ENCODE measurements at regions not wholly inside any gene's neighbourhood (a gene's known extent, or its start where the extent isn't known, plus 50 kb on each side); places are given as distances from the start of the nearest gene placed in this dataset.

DNA sequence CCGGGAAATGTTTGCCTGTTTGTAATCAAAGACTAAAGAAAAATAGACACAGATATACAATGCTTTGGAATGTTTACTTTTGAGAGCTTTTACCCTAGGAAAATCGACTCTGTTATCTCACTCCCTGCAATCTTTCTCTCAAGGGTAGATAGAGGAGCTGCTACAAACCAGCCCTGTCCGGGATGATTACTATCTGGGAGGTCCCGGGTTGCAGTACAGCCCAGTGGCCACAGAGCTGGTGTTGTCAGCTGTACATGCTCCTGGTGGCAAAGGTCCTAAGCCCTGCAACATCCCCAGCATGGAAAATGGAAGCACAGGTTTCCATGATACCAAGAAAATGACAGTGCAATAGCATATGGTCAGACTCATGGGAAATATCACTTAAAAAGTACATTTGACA is 570.5 kb upstream of the SOX11 start:
- H3K9ac ChIP-seq (ENCODE audit: insufficient read depth, low read depth, low read length): no peak overlapping the region
- H4K20me1 ChIP-seq (ENCODE audit: insufficient read depth, low read length): no peaks in the 10 kb centered on the region
- no peak overlapping the region for H3K4me2 ChIP-seq (ENCODE audit: low read depth, low read length)
- H3K27me3 ChIP-seq (ENCODE audit: control insufficient read depth in 1 of 2, insufficient read depth in 2 of 2, low read length in 2 of 2): no peaks in the 10 kb centered on the region
- WGBS (ENCODE audit: low lambda C conversion rate): 3% methylated on average over 4 of the region's 4 CpGs
- H2AFZ ChIP-seq (ENCODE audit: low read length): no peak overlapping the region
- H3K4me3 ChIP-seq (replicated peaks in 1 of 3; ENCODE audit: insufficient read depth in 1 of 3, low read depth in 2 of 3, low read length in 3 of 3): no peak overlapping the region
- no peaks in the 10 kb centered on the region for H3K4me1 ChIP-seq (ENCODE audit: insufficient read depth, low read length)
- ATAC-seq (peak; percentile 75), FAIRE-seq (no peak), DNase-seq (ENCODE audit: low spot score) (no peak)
- BruUV-seq (replicated peaks): no TSS peak
- CTCF ChIA-PET (ENCODE audit: low intra/inter-chr PET ratio, low total read pairs): no interaction called here
- H3K27ac ChIP-seq (ENCODE audit: extremely low read length, insufficient read depth, low read length): no peak overlapping the region
- H3K79me2 ChIP-seq (ENCODE audit: insufficient read depth, low read length): no peaks in the 10 kb centered on the region
- in situ Hi-C loops (cut with HindIII; ENCODE audit: extremely low pct_ligation_motif_present, low pct_unique_long_range_greater_than_20kb): no loop called here
- H3K9me3 ChIP-seq (ENCODE audit: low read length): peaks cover 92% of the 10 kb centered on the region
- POLR2A ChIA-PET: no interaction called here
- no peaks in the 10 kb centered on the region for H3K36me3 ChIP-seq (replicated peaks in 1 of 2; ENCODE audit: control insufficient read depth in 1 of 2, insufficient read depth in 2 of 2, low read length in 2 of 2)
- intact Hi-C loops (cut with micrococcal nuclease; ENCODE audit: unreplicated experiment): no loop called here
- TF ChIP-seq, protein P1, sequence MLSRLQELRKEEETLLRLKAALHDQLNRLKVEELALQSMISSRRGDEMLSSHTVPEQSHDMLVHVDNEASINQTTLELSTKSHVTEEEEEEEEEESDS (CRISPR knock-in tag; IDR thresholded peaks at IDR 0.05; ENCODE audit: borderline replicate concordance): no peak
- no peak for TF ChIP-seq MIXL1 (CRISPR knock-in tag; IDR thresholded peaks at IDR 0.05)
- TF ChIP-seq FOXK1 (CRISPR knock-in tag; IDR thresholded peaks at IDR 0.05; ENCODE audit: borderline replicate concordance, low read depth): no peak
- no peak for TF ChIP-seq ZNF468 (CRISPR knock-in tag; IDR thresholded peaks at IDR 0.05)
- TF ChIP-seq ZNF367 (CRISPR knock-in tag; IDR thresholded peaks at IDR 0.05; ENCODE audit: borderline replicate concordance): no peak
- TF ChIP-seq, protein P2, sequence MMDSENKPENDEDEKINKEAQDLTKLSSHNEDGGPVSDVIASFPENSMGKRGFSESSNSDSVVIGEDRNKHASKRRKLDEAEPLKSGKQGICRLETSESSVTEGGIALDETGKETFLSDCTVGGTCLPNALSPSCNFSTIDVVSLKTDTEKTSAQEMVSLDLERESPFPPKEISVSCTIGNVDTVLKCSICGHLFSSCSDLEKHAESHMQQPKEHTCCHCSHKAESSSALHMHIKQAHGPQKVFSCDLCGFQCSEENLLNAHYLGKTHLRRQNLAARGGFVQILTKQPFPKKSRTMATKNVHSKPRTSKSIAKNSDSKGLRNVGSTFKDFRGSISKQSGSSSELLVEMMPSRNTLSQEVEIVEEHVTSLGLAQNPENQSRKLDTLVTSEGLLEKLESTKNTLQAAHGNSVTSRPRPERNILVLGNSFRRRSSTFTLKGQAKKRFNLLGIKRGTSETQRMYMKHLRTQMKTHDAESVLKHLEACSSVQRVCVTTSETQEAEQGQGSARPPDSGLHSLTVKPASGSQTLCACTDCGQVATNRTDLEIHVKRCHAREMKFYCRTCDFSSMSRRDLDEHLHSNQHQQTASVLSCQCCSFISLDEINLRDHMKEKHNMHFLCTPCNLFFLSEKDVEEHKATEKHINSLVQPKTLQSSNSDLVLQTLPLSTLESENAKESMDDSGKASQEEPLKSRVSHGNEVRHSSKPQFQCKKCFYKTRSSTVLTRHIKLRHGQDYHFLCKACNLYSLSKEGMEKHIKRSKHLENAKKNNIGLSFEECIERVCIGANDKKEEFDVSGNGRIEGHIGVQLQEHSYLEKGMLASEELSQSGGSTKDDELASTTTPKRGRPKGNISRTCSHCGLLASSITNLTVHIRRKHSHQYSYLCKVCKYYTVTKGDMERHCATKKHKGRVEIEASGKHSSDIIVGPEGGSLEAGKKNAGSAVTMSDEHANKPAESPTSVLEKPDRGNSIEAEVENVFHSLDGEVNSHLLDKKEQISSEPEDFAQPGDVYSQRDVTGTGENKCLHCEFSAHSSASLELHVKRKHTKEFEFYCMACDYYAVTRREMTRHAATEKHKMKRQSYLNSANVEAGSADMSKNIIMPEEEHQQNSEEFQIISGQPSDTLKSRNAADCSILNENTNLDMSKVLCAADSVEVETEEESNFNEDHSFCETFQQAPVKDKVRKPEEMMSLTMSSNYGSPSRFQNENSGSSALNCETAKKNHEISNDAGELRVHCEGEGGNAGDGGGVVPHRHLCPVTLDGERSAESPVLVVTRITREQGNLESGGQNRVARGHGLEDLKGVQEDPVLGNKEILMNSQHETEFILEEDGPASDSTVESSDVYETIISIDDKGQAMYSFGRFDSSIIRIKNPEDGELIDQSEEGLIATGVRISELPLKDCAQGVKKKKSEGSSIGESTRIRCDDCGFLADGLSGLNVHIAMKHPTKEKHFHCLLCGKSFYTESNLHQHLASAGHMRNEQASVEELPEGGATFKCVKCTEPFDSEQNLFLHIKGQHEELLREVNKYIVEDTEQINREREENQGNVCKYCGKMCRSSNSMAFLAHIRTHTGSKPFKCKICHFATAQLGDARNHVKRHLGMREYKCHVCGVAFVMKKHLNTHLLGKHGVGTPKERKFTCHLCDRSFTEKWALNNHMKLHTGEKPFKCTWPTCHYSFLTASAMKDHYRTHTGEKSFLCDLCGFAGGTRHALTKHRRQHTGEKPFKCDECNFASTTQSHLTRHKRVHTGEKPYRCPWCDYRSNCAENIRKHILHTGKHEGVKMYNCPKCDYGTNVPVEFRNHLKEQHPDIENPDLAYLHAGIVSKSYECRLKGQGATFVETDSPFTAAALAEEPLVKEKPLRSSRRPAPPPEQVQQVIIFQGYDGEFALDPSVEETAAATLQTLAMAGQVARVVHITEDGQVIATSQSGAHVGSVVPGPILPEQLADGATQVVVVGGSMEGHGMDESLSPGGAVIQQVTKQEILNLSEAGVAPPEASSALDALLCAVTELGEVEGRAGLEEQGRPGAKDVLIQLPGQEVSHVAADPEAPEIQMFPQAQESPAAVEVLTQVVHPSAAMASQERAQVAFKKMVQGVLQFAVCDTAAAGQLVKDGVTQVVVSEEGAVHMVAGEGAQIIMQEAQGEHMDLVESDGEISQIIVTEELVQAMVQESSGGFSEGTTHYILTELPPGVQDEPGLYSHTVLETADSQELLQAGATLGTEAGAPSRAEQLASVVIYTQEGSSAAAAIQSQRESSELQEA (CRISPR knock-in tag; IDR thresholded peaks at IDR 0.05; ENCODE audit: not compliant biosample characterization): no peak
- TF ChIP-seq, protein P3, sequence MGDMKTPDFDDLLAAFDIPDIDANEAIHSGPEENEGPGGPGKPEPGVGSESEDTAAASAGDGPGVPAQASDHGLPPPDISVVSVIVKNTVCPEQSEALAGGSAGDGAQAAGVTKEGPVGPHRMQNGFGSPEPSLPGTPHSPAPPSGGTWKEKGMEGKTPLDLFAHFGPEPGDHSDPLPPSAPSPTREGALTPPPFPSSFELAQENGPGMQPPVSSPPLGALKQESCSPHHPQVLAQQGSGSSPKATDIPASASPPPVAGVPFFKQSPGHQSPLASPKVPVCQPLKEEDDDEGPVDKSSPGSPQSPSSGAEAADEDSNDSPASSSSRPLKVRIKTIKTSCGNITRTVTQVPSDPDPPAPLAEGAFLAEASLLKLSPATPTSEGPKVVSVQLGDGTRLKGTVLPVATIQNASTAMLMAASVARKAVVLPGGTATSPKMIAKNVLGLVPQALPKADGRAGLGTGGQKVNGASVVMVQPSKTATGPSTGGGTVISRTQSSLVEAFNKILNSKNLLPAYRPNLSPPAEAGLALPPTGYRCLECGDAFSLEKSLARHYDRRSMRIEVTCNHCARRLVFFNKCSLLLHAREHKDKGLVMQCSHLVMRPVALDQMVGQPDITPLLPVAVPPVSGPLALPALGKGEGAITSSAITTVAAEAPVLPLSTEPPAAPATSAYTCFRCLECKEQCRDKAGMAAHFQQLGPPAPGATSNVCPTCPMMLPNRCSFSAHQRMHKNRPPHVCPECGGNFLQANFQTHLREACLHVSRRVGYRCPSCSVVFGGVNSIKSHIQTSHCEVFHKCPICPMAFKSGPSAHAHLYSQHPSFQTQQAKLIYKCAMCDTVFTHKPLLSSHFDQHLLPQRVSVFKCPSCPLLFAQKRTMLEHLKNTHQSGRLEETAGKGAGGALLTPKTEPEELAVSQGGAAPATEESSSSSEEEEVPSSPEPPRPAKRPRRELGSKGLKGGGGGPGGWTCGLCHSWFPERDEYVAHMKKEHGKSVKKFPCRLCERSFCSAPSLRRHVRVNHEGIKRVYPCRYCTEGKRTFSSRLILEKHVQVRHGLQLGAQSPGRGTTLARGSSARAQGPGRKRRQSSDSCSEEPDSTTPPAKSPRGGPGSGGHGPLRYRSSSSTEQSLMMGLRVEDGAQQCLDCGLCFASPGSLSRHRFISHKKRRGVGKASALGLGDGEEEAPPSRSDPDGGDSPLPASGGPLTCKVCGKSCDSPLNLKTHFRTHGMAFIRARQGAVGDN (CRISPR knock-in tag; IDR thresholded peaks at IDR 0.05): no peak
- no peak for TF ChIP-seq ZNF224 (CRISPR knock-in tag; IDR thresholded peaks at IDR 0.05)
- TF ChIP-seq, protein P4, sequence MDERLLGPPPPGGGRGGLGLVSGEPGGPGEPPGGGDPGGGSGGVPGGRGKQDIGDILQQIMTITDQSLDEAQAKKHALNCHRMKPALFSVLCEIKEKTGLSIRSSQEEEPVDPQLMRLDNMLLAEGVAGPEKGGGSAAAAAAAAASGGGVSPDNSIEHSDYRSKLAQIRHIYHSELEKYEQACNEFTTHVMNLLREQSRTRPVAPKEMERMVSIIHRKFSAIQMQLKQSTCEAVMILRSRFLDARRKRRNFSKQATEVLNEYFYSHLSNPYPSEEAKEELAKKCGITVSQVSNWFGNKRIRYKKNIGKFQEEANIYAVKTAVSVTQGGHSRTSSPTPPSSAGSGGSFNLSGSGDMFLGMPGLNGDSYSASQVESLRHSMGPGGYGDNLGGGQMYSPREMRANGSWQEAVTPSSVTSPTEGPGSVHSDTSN (CRISPR knock-in tag; IDR thresholded peaks at IDR 0.05): no peak
- TF ChIP-seq ZBTB8A (CRISPR knock-in tag; IDR thresholded peaks at IDR 0.05; ENCODE audit: borderline replicate concordance, low read depth): no peak
- no peak for TF ChIP-seq FOXO1 (CRISPR knock-in tag; IDR thresholded peaks at IDR 0.05)
- TF ChIP-seq SATB2 (CRISPR knock-in tag; IDR thresholded peaks at IDR 0.05): no peak
- no peak for TF ChIP-seq NFYB (CRISPR knock-in tag; IDR thresholded peaks at IDR 0.05)
